Heart left ventricle (tissue), 13 donors: ENCODE measurements at regions not wholly inside any gene's neighbourhood (a gene's known extent, or its start where the extent isn't known, plus 50 kb on each side); places are given as distances from the start of the nearest gene placed in this dataset.

ENCODE experiments used
- CTCF ChIP-seq, 12 donors: fragments of 200-600 bp; sonication (generic) in 4 of 12; IDR thresholded peaks; one replicate each; pipeline versions ENCODE4 v1.5.0 to v1.8.0; 2018 to 2022; ENCODE audit warnings: antibody characterized with exemption in 12 of 12, mild to moderate bottlenecking in 5 of 12
- POLR2A ChIP-seq, 2 donors: fragments of 450-650 bp; IDR thresholded peaks; one replicate each; pipeline ENCODE4 v1.6.1; 2017; ENCODE audit warnings: antibody characterized with exemption in 2 of 2, mild to moderate bottlenecking in 2 of 2, moderate library complexity in 2 of 2
- donor health status: ischemic (EF 13 %, LVEDD 7.1; RV severe dilation, severe dysfunction).
- donor health status: DM: no; HTN: yes; CAD: no.
- donor health status: DM: no; HTN: no; CAD: no.
- donor health status: ischemic (EF 25% LVEDD 6.9; RV normal size, moderate dysfunction).
- donor health status: ischemic (EF 25% LVEDD 5.7; RV mildly dilated, moderate dysfunction).
- donor health status: ischemic (EF 35%, LVEDD 5.7; RV mildly dilated, moderate dysfunction).
- donor health status: nonischemic (EF 11% LVEDD 7.7; RV severe dilation, severe dysfunction).
- donor health status: DM: yes; HTN: yes; CAD: no.
- donor health status: PGD.
- donor health status: ischemic (EF 29% LVEDD 5.4; RV normal size, mild dysfunction).
- donor health status: nonischemic (EF 23%, LVEDD 6.1; RV moderate dilation, normal function).

- TF ChIP-seq CTCF (IDR thresholded peaks at IDR 0.05): no peak
- TF ChIP-seq POLR2A (IDR thresholded peaks at IDR 0.05): no peak
Observed at GRCh38 chr18:43893001-43893637, 615.8 kb upstream of the SYT4 start.
